ENCODE measurements at regions not wholly inside any gene's neighbourhood (a gene's known extent, or its start where the extent isn't known, plus 50 kb on each side); places are given as distances from the start of the nearest gene placed in this dataset.
A peak's percentile ranks its signal among the peaks of the same experiment; 100 is the strongest.

- Histone ChIP-seq H3K9me3 (ENCODE audit: low read depth, low read length) (no peaks in the 10 kb centered on the region), H3K4me2 (ENCODE audit: insufficient read depth, low read length) (no peak overlapping the region), H3K4me3 (ENCODE audit: insufficient read depth, low read length) (no peak overlapping the region), H3K27ac (ENCODE audit: low read depth, low read length) (no peak overlapping the region), H3K27me3 (ENCODE audit: insufficient read depth, low read length) (no peaks in the 10 kb centered on the region), H3K36me3 (ENCODE audit: insufficient read depth, low read length) (no peaks in the 10 kb centered on the region), H4K20me1 (ENCODE audit: insufficient read depth, low read length) (no peaks in the 10 kb centered on the region), H2AFZ (ENCODE audit: low read length) (peak overlapping the region; percentile 6), H3K79me2 (ENCODE audit: insufficient read depth, low read length) (no peaks in the 10 kb centered on the region), H3K4me1 (ENCODE audit: insufficient read depth, low read length) (peaks cover 7% of the 10 kb centered on the region)
- DNase-seq (ENCODE audit: insufficient read length, low spot score, missing footprints), result no peak
- TF ChIP-seq, protein P1, sequence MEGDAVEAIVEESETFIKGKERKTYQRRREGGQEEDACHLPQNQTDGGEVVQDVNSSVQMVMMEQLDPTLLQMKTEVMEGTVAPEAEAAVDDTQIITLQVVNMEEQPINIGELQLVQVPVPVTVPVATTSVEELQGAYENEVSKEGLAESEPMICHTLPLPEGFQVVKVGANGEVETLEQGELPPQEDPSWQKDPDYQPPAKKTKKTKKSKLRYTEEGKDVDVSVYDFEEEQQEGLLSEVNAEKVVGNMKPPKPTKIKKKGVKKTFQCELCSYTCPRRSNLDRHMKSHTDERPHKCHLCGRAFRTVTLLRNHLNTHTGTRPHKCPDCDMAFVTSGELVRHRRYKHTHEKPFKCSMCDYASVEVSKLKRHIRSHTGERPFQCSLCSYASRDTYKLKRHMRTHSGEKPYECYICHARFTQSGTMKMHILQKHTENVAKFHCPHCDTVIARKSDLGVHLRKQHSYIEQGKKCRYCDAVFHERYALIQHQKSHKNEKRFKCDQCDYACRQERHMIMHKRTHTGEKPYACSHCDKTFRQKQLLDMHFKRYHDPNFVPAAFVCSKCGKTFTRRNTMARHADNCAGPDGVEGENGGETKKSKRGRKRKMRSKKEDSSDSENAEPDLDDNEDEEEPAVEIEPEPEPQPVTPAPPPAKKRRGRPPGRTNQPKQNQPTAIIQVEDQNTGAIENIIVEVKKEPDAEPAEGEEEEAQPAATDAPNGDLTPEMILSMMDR (IDR thresholded peaks at IDR 0.05; ENCODE audit: extremely low read depth, low read depth, low read length), result no peak
These were observed 744.7 kb upstream of the CXADR start for GRCh38 chr21:16768096-16768495.

DNA sequence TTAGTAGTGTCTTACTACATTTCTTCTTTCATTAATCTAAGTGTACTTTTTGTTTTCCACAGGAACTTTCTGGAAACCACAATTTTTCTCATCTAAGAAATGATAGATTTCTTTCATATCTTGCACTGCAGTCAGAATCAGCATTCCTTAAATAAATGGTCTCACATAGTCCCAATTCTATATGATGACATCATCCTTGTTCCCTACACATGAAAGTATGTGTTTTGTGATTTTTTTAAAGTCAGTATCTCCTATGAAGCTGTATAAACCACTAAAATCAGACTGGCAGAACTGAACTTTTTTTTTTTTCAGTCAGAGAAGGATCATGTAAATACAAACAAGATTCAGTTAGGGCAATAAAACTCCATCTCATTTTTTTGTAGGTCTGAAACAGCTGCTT, 742.6 kb upstream of the CXADR start:
- Histone ChIP-seq H3K79me2 (ENCODE audit: insufficient read depth, low read length) (no peaks in the 10 kb centered on the region), H4K20me1 (ENCODE audit: insufficient read depth, low read length) (no peaks in the 10 kb centered on the region), H3K4me3 (ENCODE audit: insufficient read depth, low read length) (no peak overlapping the region), H3K4me1 (ENCODE audit: insufficient read depth, low read length) (peaks cover 11% of the 10 kb centered on the region), H3K27ac (ENCODE audit: low read depth, low read length) (no peak overlapping the region), H3K9me3 (ENCODE audit: low read depth, low read length) (no peaks in the 10 kb centered on the region), H3K4me2 (ENCODE audit: insufficient read depth, low read length) (no peak overlapping the region), H3K36me3 (ENCODE audit: insufficient read depth, low read length) (no peaks in the 10 kb centered on the region), H2AFZ (ENCODE audit: low read length) (no peak overlapping the region), H3K27me3 (ENCODE audit: insufficient read depth, low read length) (no peaks in the 10 kb centered on the region)
- DNase-seq (ENCODE audit: insufficient read length, low spot score, missing footprints), result no peak
- TF ChIP-seq, protein P1 (IDR thresholded peaks at IDR 0.05; ENCODE audit: extremely low read depth, low read depth, low read length), result no peak

DNA sequence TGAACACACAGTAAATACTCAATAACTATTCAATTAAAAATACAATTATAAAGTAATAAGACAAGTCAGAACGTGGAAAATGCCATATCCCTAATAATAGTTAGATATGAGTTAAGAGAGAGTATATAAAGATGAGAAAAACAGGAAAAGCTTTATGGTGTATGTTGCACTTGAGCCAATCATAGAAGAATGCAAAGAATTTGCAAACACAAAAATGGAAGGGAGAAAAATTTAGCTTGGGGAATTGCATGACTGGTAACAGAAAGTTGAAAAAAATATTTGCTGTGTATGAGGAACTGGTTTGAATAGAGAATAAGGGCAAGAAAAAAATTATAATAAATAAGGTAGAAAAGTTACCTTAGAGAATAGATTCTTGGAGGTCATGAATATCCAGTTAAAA, 739.6 kb upstream of the CXADR start:
- DNase-seq (ENCODE audit: insufficient read length, low spot score, missing footprints), result peak; percentile 27
- H3K4me2 ChIP-seq (ENCODE audit: insufficient read depth, low read length), result no peak overlapping the region

GRCh38 chr21:16775076-16775475, 737.8 kb upstream of the CXADR start:
- no peak for DNase-seq (ENCODE audit: insufficient read length, low spot score, missing footprints)
- TF ChIP-seq, protein P1 (IDR thresholded peaks at IDR 0.05; ENCODE audit: extremely low read depth, low read depth, low read length), result no peak

More for the DNA sequence above, 739.6 kb upstream of the CXADR start:
- H3K9me3 ChIP-seq (ENCODE audit: low read depth, low read length), result no peaks in the 10 kb centered on the region
- no peaks in the 10 kb centered on the region for H3K79me2 ChIP-seq (ENCODE audit: insufficient read depth, low read length)
- no peak overlapping the region for H3K27ac ChIP-seq (ENCODE audit: low read depth, low read length)
- TF ChIP-seq, protein P1 (IDR thresholded peaks at IDR 0.05; ENCODE audit: extremely low read depth, low read depth, low read length), result no peak
- no peaks in the 10 kb centered on the region for H3K27me3 ChIP-seq (ENCODE audit: insufficient read depth, low read length)
- H3K36me3 ChIP-seq (ENCODE audit: insufficient read depth, low read length), result no peaks in the 10 kb centered on the region
- no peak overlapping the region for H3K4me3 ChIP-seq (ENCODE audit: insufficient read depth, low read length)
- H2AFZ ChIP-seq (ENCODE audit: low read length), result no peak overlapping the region
- H3K4me1 ChIP-seq (ENCODE audit: insufficient read depth, low read length), result peaks cover 11% of the 10 kb centered on the region
- no peaks in the 10 kb centered on the region for H4K20me1 ChIP-seq (ENCODE audit: insufficient read depth, low read length)

More at GRCh38 chr21:16775076-16775475, 737.8 kb upstream of the CXADR start:
- Histone ChIP-seq H3K4me2 (ENCODE audit: insufficient read depth, low read length) (no peak overlapping the region), H4K20me1 (ENCODE audit: insufficient read depth, low read length) (no peaks in the 10 kb centered on the region), H3K9me3 (ENCODE audit: low read depth, low read length) (no peaks in the 10 kb centered on the region), H3K4me1 (ENCODE audit: insufficient read depth, low read length) (peaks cover 11% of the 10 kb centered on the region), H3K27me3 (ENCODE audit: insufficient read depth, low read length) (no peaks in the 10 kb centered on the region), H3K27ac (ENCODE audit: low read depth, low read length) (no peak overlapping the region), H3K79me2 (ENCODE audit: insufficient read depth, low read length) (no peaks in the 10 kb centered on the region), H2AFZ (ENCODE audit: low read length) (peak overlapping the region; percentile 37), H3K4me3 (ENCODE audit: insufficient read depth, low read length) (no peak overlapping the region), H3K36me3 (ENCODE audit: insufficient read depth, low read length) (no peaks in the 10 kb centered on the region)
